H1 (cell line): ENCODE measurements at regions not wholly inside any gene's neighbourhood (a gene's known extent, or its start where the extent isn't known, plus 50 kb on each side); places are given as distances from the start of the nearest gene placed in this dataset.

Experiments
- CBX5 ChIP-seq: fragments of 300-800, 300-1000 bp; sonication (generic); IDR thresholded peaks from 2 replicates; pipeline ENCODE4 v1.7.1; 2016; ENCODE audit warnings: antibody characterized with exemption, low read length, low read depth
- KDM1A ChIP-seq: fragments of 200-600, 300-600 bp; sonication (generic); IDR thresholded peaks from 2 replicates; pipeline ENCODE4 v1.7.1; 2016; ENCODE audit warnings: mild to moderate bottlenecking, low read length, borderline replicate concordance

DNA sequence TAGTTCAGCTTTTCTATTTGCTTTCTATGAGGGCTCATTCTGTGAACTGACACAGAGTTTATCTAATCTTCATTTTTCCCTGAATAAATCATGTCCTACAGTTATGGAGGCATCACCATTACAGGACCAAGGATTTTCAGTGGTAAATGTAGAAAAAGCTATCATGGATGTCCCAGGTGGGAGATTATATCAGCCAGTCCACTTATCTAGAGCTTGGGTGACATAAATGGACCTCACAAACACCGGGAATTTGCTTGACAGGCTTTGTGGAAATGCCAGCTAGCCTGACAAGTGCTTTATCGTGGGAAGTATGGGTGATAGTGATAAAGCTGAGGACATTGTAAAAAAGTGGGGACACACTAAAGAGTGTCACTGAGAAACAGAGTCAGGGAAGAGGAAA is 1015.2 kb upstream of the SLIT2 start:
- TF ChIP-seq CBX5: no peak
- no peak for TF ChIP-seq KDM1A
